K562 (cell line): ENCODE measurements at regions not wholly inside any gene's neighbourhood (a gene's known extent, or its start where the extent isn't known, plus 50 kb on each side); places are given as distances from the start of the nearest gene placed in this dataset.

Source experiments
- FOXK2 ChIP-seq, 2 experiments: fragments of 450-650 bp; IDR thresholded peaks in 1 of 2; conservative IDR thresholded peaks in 1 of 2; 2 replicates each; pipeline ENCODE4 v1.6.1; 2016; ENCODE audit warnings: low read depth in 2 of 2, mild to moderate bottlenecking in 1 of 2
- MED1 ChIP-seq: sonication (generic); formaldehyde crosslinking; IDR thresholded peaks from 2 replicates; pipeline ENCODE4 v1.8.1; 2023; ENCODE audit warnings: missing genetic modification reagents, borderline replicate concordance

GRCh38 chr1:9453779-9454418 lies 85.4 kb upstream of the SLC25A33 start:
- TF ChIP-seq FOXK2 (conservative IDR thresholded peaks at IDR 0.05 in 1 of 2, IDR thresholded peaks at IDR 0.05 in 1 of 2; ENCODE audit: low read depth in 2 of 2) = no peak
- TF ChIP-seq MED1 (CRISPR knock-in tag) = no peak
